MM.1S (cell line): ENCODE measurements at regions not wholly inside any gene's neighbourhood (a gene's known extent, or its start where the extent isn't known, plus 50 kb on each side); places are given as distances from the start of the nearest gene placed in this dataset.

Source experiments
- CTCF ChIP-seq: fragments of 300-600 bp; sonication (generic); IDR thresholded peaks from 2 replicates; pipeline ENCODE4 v1.5.1; 2016; ENCODE audit warnings: antibody characterized with exemption, low read length, mixed read lengths
- EZH2 ChIP-seq: fragments of 300-600 bp; sonication (generic); optimal IDR thresholded peaks from 2 replicates; pipeline ENCODE3; 2017; ENCODE audit warnings: low read depth, mild to moderate bottlenecking, antibody characterized with exemption, low read length, mixed read lengths
- EZH2phosphoT487 ChIP-seq: fragments of 300-600 bp; sonication (generic); IDR thresholded peaks from 2 replicates; pipeline ENCODE4 v1.6.1; 2018; ENCODE audit warnings: antibody characterized with exemption, low read length

- TF ChIP-seq CTCF (no peak), EZH2 (no peak), EZH2phosphoT487 (no peak)
Observed at GRCh38 chr22:22798716-22799115, 88.9 kb upstream of the IGLL5 start.
